ENCODE measurements at regions not wholly inside any gene's neighbourhood (a gene's known extent, or its start where the extent isn't known, plus 50 kb on each side); places are given as distances from the start of the nearest gene placed in this dataset.
"Not testable (repeated sequence)": the region's sequence is repeated elsewhere in the genome, so short reads cannot be mapped to it uniquely, and the experiment has no call there.

GRCh38 chr18:25470756-25471524 lies 119.0 kb upstream of the ZNF521 start:
- H3K27ac ChIP-seq; H3K36me3 ChIP-seq; DNase-seq; H3K27me3 ChIP-seq; H3K4me1 ChIP-seq (ENCODE audit: insufficient read depth); H3K9me3 ChIP-seq; intact Hi-C loops (cut with DNase I); H3K4me3 ChIP-seq: not testable (repeated sequence)
- WGBS, 3 donors: 94 to 97% (median 95%) methylated on average over 7 of the region's 7 CpGs

- Histone ChIP-seq H3K4me3 (no peak overlapping the region), H3K36me3 (no peaks in the 10 kb centered on the region), H3K4me1 (ENCODE audit: insufficient read depth) (no peaks in the 10 kb centered on the region), H3K9me3 (no peaks in the 10 kb centered on the region), H3K27me3 (no peaks in the 10 kb centered on the region), H3K27ac (no peak overlapping the region)
- DNase-seq: no peak
- WGBS, 3 donors: 46 to 53% (median 49%) methylated on average over 7 of the region's 7 CpGs
- intact Hi-C loops (cut with DNase I): no loop called here
- TF ChIP-seq EP300 (IDR thresholded peaks at IDR 0.05) (no peak), CTCF (IDR thresholded peaks at IDR 0.05) (no peak), POLR2A (IDR thresholded peaks at IDR 0.05) (no peak)
These were observed 118.1 kb upstream of the ZNF521 start for GRCh38 chr18:25470062-25470461.

DNA sequence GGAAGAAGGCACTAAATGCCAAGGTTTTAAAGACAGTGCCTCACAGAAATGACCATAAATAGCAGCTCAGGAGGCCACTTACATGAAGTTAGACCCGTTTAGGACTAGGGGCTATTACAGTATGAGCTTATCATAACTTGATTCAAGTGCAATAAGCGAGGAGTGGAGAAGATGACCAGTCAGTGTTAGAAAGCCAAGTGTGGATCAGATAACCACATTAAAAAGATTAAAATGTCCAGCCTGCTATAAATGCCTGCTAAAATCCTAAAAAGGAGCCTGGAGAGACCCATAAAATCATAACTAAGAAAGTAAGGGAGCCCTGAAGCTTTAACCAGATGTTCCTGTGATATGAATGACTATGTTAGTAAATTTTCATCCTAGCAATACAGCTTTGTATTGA lies 117.5 kb upstream of the ZNF521 start:
- DNase-seq: no peak
- Histone ChIP-seq H3K9me3 (no peaks in the 10 kb centered on the region), H3K4me1 (ENCODE audit: insufficient read depth) (no peaks in the 10 kb centered on the region), H3K4me3 (no peak overlapping the region), H3K36me3 (no peaks in the 10 kb centered on the region), H3K27ac (no peak overlapping the region), H3K27me3 (no peaks in the 10 kb centered on the region)
- TF ChIP-seq EP300 (IDR thresholded peaks at IDR 0.05) (no peak), POLR2A (IDR thresholded peaks at IDR 0.05) (no peak), CTCF (IDR thresholded peaks at IDR 0.05) (no peak)
- intact Hi-C loops (cut with DNase I): no loop called here
- 85 to 92% (median 91%) methylated on average over 2 of the region's 2 CpGs for WGBS, 3 donors

GRCh38 chr18:25467226-25467987 lies 115.4 kb upstream of the ZNF521 start:
- H3K36me3 ChIP-seq: no peaks in the 10 kb centered on the region
- no peaks in the 10 kb centered on the region for H3K27me3 ChIP-seq
- TF ChIP-seq CTCF (IDR thresholded peaks at IDR 0.05): no peak
- TF ChIP-seq EP300 (IDR thresholded peaks at IDR 0.05): no peak
- no peak for TF ChIP-seq POLR2A (IDR thresholded peaks at IDR 0.05)
- no peaks in the 10 kb centered on the region for H3K9me3 ChIP-seq
- H3K4me3 ChIP-seq: no peak overlapping the region
- intact Hi-C loops (cut with DNase I): no loop called here
- 68 to 77% (median 70%) methylated on average over 6 of the region's 6 CpGs for WGBS, 3 donors
- no peaks in the 10 kb centered on the region for H3K4me1 ChIP-seq (ENCODE audit: insufficient read depth)
- H3K27ac ChIP-seq: no peak overlapping the region
- DNase-seq: no peak

Data from ovary (tissue), 7 donors.